Muscle of leg (tissue), 3 donors: ENCODE measurements at regions not wholly inside any gene's neighbourhood (a gene's known extent, or its start where the extent isn't known, plus 50 kb on each side); places are given as distances from the start of the nearest gene placed in this dataset.

ENCODE experiments used
- DNase-seq: peaks from one replicate; pipeline ENCODE4 v3.0.0; 2013
- H3K27ac ChIP-seq: one replicate; pipeline ENCODE4 v1.5.1; 2013; ENCODE audit warnings: mild to moderate bottlenecking, low read length, control low read depth
- H3K27me3 ChIP-seq: one replicate; pipeline ENCODE4 v1.6.1; 2013; ENCODE audit warnings: low read length; ENCODE audit not compliant: control insufficient read depth, insufficient read depth
- H3K36me3 ChIP-seq: one replicate; pipeline ENCODE4 v1.6.1; 2013; ENCODE audit warnings: low read length; ENCODE audit not compliant: control insufficient read depth, insufficient read depth
- H3K4me1 ChIP-seq: one replicate; pipeline ENCODE4 v1.6.1; 2013; ENCODE audit warnings: low read length; ENCODE audit not compliant: control insufficient read depth, insufficient read depth
- H3K4me3 ChIP-seq: one replicate; pipeline ENCODE4 v1.5.1; 2013; ENCODE audit warnings: low read length, control low read depth
- H3K9me3 ChIP-seq: replicated peaks from 2 replicates; pipeline ENCODE4 v1.6.1; 2013; ENCODE audit warnings: low read depth, low read length; ENCODE audit not compliant: control insufficient read depth
- WGBS: methylation state at CpG from one replicate; pipeline ENCODE4 v1.1.5; 2013; ENCODE audit warnings: missing lambda C conversion rate; ENCODE audit not compliant: insufficient coverage; 5-methylcytosine and 5-hydroxymethylcytosine counted together

DNA sequence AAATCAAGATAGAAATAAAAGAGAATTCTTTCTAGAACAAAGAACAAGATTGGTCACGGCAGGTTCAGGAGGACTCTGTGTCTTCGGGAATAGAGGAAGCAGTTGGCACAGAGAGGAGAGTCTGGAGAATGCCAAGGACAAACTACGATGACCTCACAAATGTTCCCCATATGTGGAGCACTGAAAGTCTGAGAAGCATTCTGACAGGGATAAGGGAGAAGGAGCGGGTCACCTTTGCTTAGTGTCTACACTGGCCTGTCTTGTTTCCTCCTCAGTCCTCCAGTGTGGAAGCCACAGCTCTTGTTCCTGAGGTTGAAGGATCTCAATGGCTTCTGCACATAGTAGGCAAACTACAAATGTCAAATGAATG is 338.8 kb downstream of the MYCN start:
- no peaks in the 10 kb centered on the region for H3K36me3 ChIP-seq
- no peaks in the 10 kb centered on the region for H3K9me3 ChIP-seq
- no peak overlapping the region for H3K4me3 ChIP-seq
- no peak for DNase-seq
- H3K4me1 ChIP-seq, result no peaks in the 10 kb centered on the region
- no peak overlapping the region for H3K27ac ChIP-seq
- H3K27me3 ChIP-seq, result peaks cover 2% of the 10 kb centered on the region
- no CpG with 5 or more reads among the region's 4 CpGs for WGBS

DNA sequence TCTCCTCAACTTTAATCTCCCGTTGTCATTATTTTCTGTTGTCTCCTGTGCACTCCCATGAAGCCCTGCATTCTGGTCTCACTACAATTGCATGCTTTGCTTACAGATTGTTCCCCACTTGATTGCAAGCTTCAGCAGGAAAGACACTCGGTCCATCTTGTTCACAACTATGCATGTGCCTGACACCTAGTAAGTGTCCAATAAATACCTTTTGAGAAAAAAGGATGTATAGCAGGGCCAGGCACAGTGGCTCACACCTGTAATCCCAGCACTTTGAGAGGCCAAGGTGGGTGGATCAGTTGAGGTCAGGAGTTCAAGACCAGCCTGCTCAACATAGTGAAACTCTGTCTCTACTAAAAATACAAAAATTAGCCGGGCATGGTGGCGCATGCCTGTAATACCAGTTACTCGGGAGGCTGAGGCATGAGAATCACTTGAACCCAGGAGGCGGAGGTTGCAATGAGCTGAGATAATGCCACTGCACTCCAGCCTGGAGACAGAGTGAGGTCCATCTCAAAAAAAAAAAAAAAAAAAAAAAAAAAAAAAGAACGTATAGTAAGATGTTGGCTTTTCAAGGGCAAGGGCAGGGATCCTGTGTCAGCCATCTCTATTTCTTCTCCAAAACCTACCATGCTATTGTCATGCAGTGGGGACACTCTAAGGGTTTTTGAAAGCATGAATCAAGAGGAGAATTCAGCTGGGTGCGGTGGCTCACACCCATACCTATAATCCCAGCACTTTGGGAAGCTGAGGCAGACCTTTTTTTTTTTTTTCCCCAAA is 338.3 kb downstream of the MYCN start:
- Histone ChIP-seq H3K27ac (no peak overlapping the region), H3K4me3 (no peak overlapping the region), H3K9me3 (no peaks in the 10 kb centered on the region), H3K4me1 (no peaks in the 10 kb centered on the region), H3K36me3 (no peaks in the 10 kb centered on the region), H3K27me3 (peaks cover 2% of the 10 kb centered on the region)
- 85% methylated on average over 3 of the region's 8 CpGs for WGBS
- no peak for DNase-seq

DNA sequence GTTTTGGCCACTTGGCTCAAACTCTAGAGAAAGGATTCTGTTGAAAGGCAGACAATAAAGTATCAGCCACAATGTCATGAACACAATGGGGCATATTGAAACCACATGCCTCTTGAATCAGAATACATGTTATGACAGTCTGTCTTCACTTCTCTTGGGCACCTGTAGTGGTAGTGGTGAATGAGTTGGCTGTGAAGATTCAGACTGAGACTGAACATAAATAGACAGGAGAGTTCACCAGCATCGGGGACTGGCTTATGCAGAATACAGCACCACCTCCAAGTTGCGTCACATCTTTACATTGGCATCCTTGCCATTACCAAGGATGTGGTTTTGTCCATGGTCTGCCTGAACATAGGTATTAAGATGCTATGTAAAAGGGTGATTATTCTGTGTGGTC is 336.8 kb downstream of the MYCN start:
- Histone ChIP-seq H3K9me3 (no peaks in the 10 kb centered on the region), H3K27me3 (peaks cover under 1% of the 10 kb centered on the region), H3K4me3 (no peak overlapping the region), H3K4me1 (no peaks in the 10 kb centered on the region), H3K36me3 (no peaks in the 10 kb centered on the region), H3K27ac (no peak overlapping the region)
- WGBS, result no CpG with 5 or more reads among the region's 2 CpGs
- DNase-seq, result no peak

DNA sequence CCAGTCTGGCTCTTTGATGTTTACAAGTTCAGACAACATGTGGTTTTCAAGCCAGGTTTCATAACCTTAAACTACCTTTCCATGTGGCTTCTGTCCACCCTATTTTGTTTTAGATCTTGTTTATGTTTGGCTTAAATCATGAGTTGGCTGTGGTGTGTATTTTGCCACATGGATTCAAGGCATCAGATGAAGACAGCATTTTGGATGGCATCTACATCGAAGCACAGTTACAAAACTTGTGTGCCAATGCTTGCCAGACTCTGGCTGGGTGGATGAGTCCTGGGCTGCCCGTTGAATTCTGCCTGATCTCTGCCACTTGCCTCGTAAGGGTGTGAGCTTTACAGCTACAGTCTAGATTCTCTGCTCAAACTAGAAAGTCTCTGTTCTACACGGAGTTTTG is 335.3 kb downstream of the MYCN start:
- H3K27me3 ChIP-seq, result no peaks in the 10 kb centered on the region
- H3K4me3 ChIP-seq, result no peak overlapping the region
- H3K9me3 ChIP-seq, result no peaks in the 10 kb centered on the region
- no peaks in the 10 kb centered on the region for H3K4me1 ChIP-seq
- no peak overlapping the region for H3K27ac ChIP-seq
- H3K36me3 ChIP-seq, result no peaks in the 10 kb centered on the region
- no peak for DNase-seq
- 80% methylated on average over 3 of the region's 4 CpGs for WGBS

DNA sequence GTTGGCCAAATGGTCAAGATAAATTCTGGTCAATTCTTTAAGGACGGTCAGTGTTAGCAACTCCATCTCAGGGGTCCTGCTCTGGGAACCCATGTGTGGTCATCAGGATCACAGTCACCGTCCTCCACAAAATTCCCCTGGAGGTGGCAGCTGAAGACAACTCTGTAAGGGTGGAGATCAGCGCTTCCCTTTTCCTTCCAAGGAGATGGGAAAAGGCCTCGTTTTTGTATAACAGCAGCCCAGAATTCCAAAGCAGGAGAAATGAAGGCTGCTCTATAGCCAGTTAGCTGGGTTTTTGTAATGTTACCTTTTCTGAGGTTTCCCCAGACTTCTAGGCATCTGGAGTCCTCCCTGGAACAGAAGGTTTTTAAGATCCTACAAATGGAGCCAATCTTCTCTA is 334.8 kb downstream of the MYCN start:
- no peak for DNase-seq
- H3K27ac ChIP-seq, result no peak overlapping the region
- H3K27me3 ChIP-seq, result no peaks in the 10 kb centered on the region
- H3K36me3 ChIP-seq, result no peaks in the 10 kb centered on the region
- 87% methylated on average over 4 of the region's 4 CpGs for WGBS
- H3K9me3 ChIP-seq, result no peaks in the 10 kb centered on the region
- H3K4me1 ChIP-seq, result no peaks in the 10 kb centered on the region
- no peak overlapping the region for H3K4me3 ChIP-seq

DNA sequence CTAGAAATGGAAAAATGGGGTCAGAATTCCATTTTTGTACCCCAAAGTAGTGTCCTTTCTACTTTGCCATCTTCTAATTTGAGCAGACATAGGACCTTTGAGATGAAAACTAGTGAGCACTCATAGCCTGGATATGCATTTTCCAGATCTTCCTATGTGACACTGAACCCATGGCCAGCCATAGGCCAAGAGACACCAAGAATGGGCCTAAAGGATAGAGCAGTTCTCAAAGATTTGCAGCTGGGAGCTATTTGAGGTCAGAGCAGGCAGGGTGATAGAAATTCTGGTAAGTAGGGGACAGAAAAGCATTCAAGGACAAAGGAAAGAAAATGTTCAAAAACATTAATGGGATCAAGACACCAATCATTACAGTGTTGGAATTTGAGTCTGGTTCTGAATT is 332.8 kb downstream of the MYCN start:
- Histone ChIP-seq H3K27ac (no peak overlapping the region), H3K9me3 (no peaks in the 10 kb centered on the region), H3K4me3 (no peak overlapping the region), H3K27me3 (no peaks in the 10 kb centered on the region), H3K36me3 (no peaks in the 10 kb centered on the region), H3K4me1 (no peaks in the 10 kb centered on the region)
- DNase-seq, result no peak

DNA sequence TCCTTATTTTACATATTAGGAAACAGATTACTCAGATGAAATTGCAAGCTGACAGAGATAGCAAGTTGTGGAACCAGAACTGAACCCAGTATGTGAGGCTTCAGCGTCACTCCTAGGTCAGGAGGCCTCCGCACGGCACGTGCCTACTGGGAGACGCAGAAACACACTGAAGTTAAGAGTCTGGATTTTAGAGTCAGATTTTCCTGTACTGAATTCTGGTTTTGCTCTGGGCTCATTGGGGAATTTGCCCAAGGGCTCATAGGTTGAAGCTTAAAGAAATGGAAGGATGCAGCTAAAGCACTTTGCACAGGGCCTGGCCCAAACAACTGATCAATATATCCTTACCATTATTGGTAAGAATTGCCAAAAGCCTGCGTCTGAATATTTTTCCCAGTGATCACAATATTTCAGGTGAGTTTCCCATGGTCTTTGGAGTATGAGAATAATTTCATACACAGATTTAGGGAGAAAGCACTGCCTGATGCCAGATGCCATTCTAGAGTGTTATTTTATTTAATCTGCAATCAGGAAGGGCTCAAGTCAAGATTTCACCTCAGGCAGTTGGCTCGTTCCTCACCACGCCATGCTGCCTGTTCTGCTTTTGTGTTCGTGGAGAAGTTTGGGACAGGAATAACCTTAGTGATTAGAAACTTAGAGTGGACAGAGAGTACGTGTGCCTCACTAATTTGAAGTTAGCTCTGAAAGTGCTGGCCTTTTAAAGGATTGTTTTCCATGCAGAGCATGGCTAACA is 331.9 kb downstream of the MYCN start:
- no peaks in the 10 kb centered on the region for H3K36me3 ChIP-seq
- 69% methylated on average over 9 of the region's 10 CpGs for WGBS
- no peaks in the 10 kb centered on the region for H3K4me1 ChIP-seq
- no peak overlapping the region for H3K27ac ChIP-seq
- H3K27me3 ChIP-seq, result no peaks in the 10 kb centered on the region
- no peak overlapping the region for H3K4me3 ChIP-seq
- no peak for DNase-seq
- no peaks in the 10 kb centered on the region for H3K9me3 ChIP-seq

DNA sequence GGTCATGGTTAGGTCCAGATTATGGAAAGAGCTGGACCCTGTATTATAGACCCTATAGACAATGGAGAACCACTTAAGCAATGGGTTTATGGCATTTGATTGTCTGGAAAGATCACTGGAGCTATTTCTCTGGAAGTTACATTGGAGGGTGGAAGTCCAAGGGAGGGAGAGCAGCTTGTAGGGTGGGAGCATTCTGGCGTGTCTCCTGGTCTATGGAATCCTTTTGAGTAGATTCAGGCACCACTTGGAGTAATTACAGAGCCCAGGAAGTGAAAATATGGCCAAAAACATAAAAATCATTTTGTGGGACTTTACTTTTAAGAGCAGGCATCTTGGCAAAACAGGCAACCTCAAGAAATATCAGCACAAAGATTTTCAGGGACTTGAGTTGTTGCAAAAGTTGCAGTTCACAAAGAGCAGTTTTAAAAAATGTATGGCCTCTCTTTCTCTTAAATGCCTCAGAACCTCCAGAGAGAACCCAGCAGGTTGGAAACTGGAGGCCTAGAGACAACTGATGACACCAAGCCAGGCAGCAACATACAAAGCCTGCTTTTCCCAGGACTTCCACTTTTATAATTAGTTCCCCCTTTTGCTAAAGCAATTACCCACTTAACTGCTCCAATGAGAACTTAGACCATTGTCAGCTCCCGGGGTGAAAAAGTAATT is 331.0 kb downstream of the MYCN start:
- no peak overlapping the region for H3K4me3 ChIP-seq
- H3K36me3 ChIP-seq, result no peaks in the 10 kb centered on the region
- no peaks in the 10 kb centered on the region for H3K9me3 ChIP-seq
- no peak for DNase-seq
- H3K27me3 ChIP-seq, result no peaks in the 10 kb centered on the region
- H3K27ac ChIP-seq, result no peak overlapping the region
- WGBS, result 13% methylated on average over 1 of the region's 2 CpGs
- H3K4me1 ChIP-seq, result no peaks in the 10 kb centered on the region

DNA sequence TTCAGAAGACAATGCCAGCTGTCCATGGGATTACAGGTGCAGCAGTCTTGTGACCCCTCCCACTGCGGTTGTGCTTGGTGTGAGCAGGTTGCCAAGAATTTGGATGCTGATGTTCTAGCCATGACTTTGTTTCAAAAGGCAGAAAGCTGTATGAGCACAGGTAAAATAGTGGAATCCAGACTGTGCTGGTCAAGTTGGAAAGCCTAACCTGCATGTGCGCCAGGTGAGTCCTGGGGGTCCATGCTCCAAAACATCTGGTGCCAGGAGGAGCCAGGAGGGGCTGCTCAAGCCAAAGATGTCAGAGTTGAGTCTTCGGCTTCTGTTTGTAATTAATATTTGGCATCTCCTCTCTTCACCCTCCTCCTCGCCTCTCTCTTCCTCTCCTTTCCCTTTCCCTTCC is 330.1 kb downstream of the MYCN start:
- DNase-seq, result no peak
- Histone ChIP-seq H3K27ac (no peak overlapping the region), H3K4me1 (no peaks in the 10 kb centered on the region), H3K36me3 (no peaks in the 10 kb centered on the region), H3K27me3 (no peaks in the 10 kb centered on the region), H3K4me3 (no peak overlapping the region), H3K9me3 (no peaks in the 10 kb centered on the region)
- 85% methylated on average over 2 of the region's 4 CpGs for WGBS

DNA sequence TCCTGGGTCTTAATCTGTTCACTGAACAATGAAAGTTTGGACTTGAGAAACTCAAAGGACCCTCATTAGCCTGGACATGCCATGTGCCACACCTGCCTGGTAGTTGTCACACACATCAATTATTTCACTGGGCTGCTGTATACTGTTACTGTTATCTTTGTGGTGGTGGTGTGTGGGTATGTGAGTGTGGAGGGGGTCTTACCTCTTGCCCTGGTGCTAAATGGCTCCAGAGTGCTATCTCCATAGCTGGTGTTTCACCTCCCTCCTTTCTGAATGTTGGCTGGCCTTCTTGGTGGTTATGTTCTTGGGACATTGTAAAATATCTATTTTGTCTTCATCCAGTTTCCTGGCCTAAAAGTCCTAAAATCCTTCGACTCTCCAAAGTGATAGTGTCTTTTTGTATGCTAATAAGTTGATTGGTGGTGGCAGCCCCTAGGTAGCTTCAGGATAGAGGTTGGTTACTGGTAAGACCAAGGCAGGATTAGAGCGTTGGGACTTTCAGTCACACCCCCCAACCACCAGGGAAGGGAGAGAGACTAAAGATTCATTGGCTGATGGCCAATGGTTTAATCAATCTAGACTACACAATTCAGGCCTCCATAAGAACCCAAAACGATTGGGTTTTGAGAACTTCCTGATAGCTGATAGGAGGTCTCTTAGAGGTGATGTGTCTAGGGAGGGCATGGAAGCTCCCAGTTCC is 328.1 kb downstream of the MYCN start:
- Histone ChIP-seq H3K4me3 (no peak overlapping the region), H3K4me1 (no peaks in the 10 kb centered on the region), H3K27me3 (no peaks in the 10 kb centered on the region), H3K36me3 (no peaks in the 10 kb centered on the region), H3K9me3 (no peaks in the 10 kb centered on the region), H3K27ac (no peak overlapping the region)
- DNase-seq, result no peak
- WGBS, result no CpG with 5 or more reads among the region's 3 CpGs
